Activated CD8-positive, alpha-beta T cell treated with anti-CD3 and anti-CD28 coated beads, Interleukin-2, amount 10 ng/mL, durations not matched to agents 7 days and 5 days (primary cell): ENCODE measurements at regions not wholly inside any gene's neighbourhood (a gene's known extent, or its start where the extent isn't known, plus 50 kb on each side); places are given as distances from the start of the nearest gene placed in this dataset.
"Not testable (repeated sequence)": the region's sequence is repeated elsewhere in the genome, so short reads cannot be mapped to it uniquely, and the experiment has no call there.

ENCODE experiments used
- ATAC-seq: fragments of 150-1000 bp; cut with Tn5 transposase; one replicate; pipeline ENCODE4 v1.10.0; 2021; ENCODE audit warnings: moderate library complexity
- CTCF ChIA-PET: fragments of 350-600 bp; sonication (Branson Sonifier 250); formaldehyde crosslinking; loops from one replicate; lab custom pipeline; 2021; ENCODE audit warnings: antibody characterized with exemption; lab: Charles Lee
- POLR2A ChIA-PET: fragments of 350-600 bp; sonication (Branson Sonifier 250); formaldehyde crosslinking; loops from one replicate; lab custom pipeline; 2021; ENCODE audit warnings: antibody characterized with exemption; lab: Charles Lee
- DNase-seq: peaks from one replicate; pipeline ENCODE4 v3.0.0-alpha.2; 2020
- H3K27ac Mint-ChIP-seq: one replicate; pipeline ENCODE4 v1.8.0; 2021; ENCODE audit warnings: mild to moderate bottlenecking, mixed read lengths
- H3K27me3 Mint-ChIP-seq: one replicate; pipeline ENCODE4 v1.8.0; 2021; ENCODE audit warnings: low read depth, mixed read lengths
- H3K36me3 Mint-ChIP-seq: one replicate; pipeline ENCODE4 v1.8.0; 2021; ENCODE audit warnings: low read depth, mixed read lengths
- H3K4me1 Mint-ChIP-seq: one replicate; pipeline ENCODE4 v1.8.0; 2021; ENCODE audit warnings: low read depth, mixed read lengths
- H3K4me3 Mint-ChIP-seq: one replicate; pipeline ENCODE4 v1.8.0; 2021; ENCODE audit warnings: mild to moderate bottlenecking, mixed read lengths
- H3K9me3 Mint-ChIP-seq: one replicate; pipeline ENCODE4 v1.8.0; 2022; ENCODE audit warnings: mixed read lengths; ENCODE audit not compliant: insufficient read depth

DNA sequence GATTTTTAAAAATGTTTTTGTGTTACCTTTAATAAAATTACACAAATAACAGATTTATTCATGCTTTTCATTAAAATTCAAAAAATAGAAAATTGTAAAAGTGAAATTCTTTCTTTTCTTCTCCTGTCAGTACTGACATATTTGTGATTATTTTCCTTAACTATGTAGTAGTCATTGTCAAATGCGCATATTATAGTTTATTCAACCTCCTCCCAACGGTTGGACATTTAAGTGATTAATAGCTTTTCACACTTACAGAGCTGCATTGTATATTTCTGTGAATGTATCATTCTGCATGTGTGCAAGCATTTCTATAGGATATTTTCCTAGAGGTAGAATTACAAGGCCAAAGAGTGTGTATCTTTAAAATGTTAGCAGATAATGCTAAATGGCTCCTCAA is 259.2 kb downstream of the SH3BP4 start:
- ChIA-PET POLR2A (no interaction called here), CTCF (no interaction called here)
- Mint-ChIP-seq H3K36me3 (no peaks in the 10 kb centered on the region), H3K27me3 (no peaks in the 10 kb centered on the region), H3K4me1 (no peaks in the 10 kb centered on the region), H3K9me3 (no peaks in the 10 kb centered on the region), H3K4me3 (no peak overlapping the region), H3K27ac (no peak overlapping the region)
- DNase-seq = no peak
- no peak for ATAC-seq

DNA sequence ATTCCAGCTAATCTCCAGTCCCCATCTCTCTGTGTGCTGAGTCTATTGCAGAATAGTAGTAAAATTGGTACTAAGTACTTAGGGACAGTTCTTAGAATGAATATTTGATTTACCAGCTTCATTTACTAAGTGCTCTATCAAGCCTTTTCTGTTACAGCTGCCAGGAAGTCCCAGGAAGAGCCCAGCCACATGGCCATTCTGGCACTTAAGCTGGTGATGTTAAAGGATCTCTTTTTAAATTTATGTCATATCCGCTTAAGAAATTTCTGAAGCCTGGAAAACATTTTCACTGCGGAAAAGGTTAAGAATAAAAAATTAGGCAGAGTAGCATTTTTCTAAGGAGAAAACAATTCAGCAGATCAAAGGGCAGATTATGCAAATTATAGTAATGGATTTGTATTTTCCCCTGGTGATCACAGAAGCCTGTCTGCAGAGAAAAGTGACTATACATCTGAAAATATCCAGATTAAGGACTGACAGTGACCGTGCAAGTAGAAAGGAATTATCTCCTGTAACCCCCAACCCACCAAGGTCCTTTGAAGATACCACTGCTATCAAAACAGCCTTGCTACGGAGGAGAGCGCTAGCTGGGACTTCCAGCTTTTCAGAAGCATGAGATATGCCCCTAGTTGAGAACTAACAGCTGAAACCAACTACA is 260.8 kb downstream of the SH3BP4 start:
- POLR2A ChIA-PET = interaction anchor here (0.6 kb wide), 1 partner anchor 416 kb away, joined by 4 read pairs; no protein-coding TSS in a partner anchor
- CTCF ChIA-PET = no interaction called here
- H3K9me3 Mint-ChIP-seq = no peaks in the 10 kb centered on the region
- no peak overlapping the region for H3K4me3 Mint-ChIP-seq
- H3K36me3 Mint-ChIP-seq = no peaks in the 10 kb centered on the region
- no peak for ATAC-seq
- H3K4me1 Mint-ChIP-seq = no peaks in the 10 kb centered on the region
- no peak overlapping the region for H3K27ac Mint-ChIP-seq
- no peak for DNase-seq
- H3K27me3 Mint-ChIP-seq = peaks cover 3% of the 10 kb centered on the region

- DNase-seq (no peak), ATAC-seq (no peak)
- Mint-ChIP-seq H3K27ac (no peak overlapping the region), H3K27me3 (peaks cover 3% of the 10 kb centered on the region), H3K36me3 (no peaks in the 10 kb centered on the region), H3K4me1 (no peaks in the 10 kb centered on the region), H3K9me3 (no peaks in the 10 kb centered on the region), H3K4me3 (no peak overlapping the region)
- ChIA-PET POLR2A (no interaction called here), CTCF (no interaction called here)
Measured at GRCh38 chr2:235215248-235215647, 263.4 kb downstream of the SH3BP4 start.

DNA sequence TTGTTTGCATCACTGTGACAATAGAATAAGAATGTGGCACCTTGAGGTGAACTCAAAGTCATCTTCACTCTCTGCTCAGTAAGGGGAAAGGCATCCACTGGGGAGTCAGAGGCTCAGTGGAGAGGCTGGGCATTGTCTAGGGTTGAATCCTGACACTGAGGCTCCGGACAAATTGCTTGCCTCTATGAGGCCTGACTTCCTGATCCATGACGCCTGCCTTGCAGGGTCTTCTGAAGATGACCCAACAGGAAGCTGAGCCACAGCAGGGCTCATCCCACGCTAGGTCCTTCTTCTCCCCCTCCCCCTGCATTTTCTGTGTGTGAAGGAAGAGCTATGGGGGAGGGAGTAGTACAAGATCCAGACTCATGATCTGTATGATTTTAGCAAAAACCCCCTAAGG is 265.1 kb downstream of the SH3BP4 start:
- H3K27me3 Mint-ChIP-seq = peaks cover 3% of the 10 kb centered on the region
- ChIA-PET CTCF (no interaction called here), POLR2A (no interaction called here)
- no peaks in the 10 kb centered on the region for H3K9me3 Mint-ChIP-seq
- H3K36me3 Mint-ChIP-seq = no peaks in the 10 kb centered on the region
- H3K27ac Mint-ChIP-seq = no peak overlapping the region
- no peak for ATAC-seq
- H3K4me3 Mint-ChIP-seq = no peak overlapping the region
- H3K4me1 Mint-ChIP-seq = no peaks in the 10 kb centered on the region
- DNase-seq = no peak

DNA sequence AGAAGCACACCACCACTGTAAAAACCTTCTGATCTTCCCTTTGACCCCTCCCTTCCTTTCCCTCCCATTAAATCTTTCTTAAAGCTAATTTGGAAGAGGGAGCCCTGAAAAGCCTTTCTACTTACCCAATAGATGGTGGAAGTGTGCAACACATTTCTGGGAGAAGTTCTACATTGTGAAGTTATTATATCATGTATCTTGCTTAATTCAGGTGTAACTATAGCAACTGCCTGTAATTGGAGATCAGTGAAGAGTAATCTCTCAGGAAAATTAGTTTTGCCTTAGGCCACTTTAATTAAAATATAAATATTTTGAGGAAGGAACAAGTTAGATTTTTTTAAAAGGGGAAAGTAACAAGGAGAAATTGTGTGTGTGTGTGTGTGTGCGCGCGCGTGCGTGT is 266.0 kb downstream of the SH3BP4 start:
- H3K4me1 Mint-ChIP-seq = no peaks in the 10 kb centered on the region

GRCh38 chr2:235218486-235218907 is 266.7 kb downstream of the SH3BP4 start:
- ATAC-seq = no peak
- peaks cover 3% of the 10 kb centered on the region for H3K27me3 Mint-ChIP-seq
- CTCF ChIA-PET = no interaction called here

More for the DNA sequence above, 266.0 kb downstream of the SH3BP4 start:
- Mint-ChIP-seq H3K36me3 (no peaks in the 10 kb centered on the region), H3K4me3 (no peak overlapping the region), H3K9me3 (no peaks in the 10 kb centered on the region), H3K27ac (no peak overlapping the region), H3K27me3 (peaks cover 3% of the 10 kb centered on the region)
- POLR2A ChIA-PET = no interaction called here
- CTCF ChIA-PET = no interaction called here
- ATAC-seq = no peak
- no peak for DNase-seq

DNA sequence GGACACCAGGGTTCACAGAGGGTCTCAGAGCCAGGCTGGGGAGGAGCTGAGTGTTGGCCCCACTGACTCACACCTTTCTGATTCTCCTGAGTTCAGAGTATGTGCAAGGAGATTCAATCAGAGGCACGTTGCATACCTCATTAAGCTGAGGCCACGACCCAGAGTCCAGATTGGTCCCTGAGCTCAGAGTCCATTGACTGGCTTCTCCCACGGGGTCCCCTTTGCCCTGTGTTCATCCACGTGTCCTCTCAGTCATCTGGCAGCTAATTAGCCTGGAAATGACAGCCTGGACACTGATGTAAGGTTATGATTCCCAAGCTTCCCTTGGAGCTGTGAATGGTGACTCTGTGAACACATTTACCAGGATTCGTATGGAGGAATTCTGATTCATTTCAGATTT is 267.2 kb downstream of the SH3BP4 start:
- no peak overlapping the region for H3K4me3 Mint-ChIP-seq
- H3K27me3 Mint-ChIP-seq = peaks cover 7% of the 10 kb centered on the region
- H3K9me3 Mint-ChIP-seq = no peaks in the 10 kb centered on the region
- H3K4me1 Mint-ChIP-seq = no peaks in the 10 kb centered on the region
- CTCF ChIA-PET = no interaction called here
- POLR2A ChIA-PET = no interaction called here
- H3K27ac Mint-ChIP-seq = no peak overlapping the region
- no peaks in the 10 kb centered on the region for H3K36me3 Mint-ChIP-seq
- ATAC-seq (no peak), DNase-seq (no peak)

More at GRCh38 chr2:235218486-235218907, 266.7 kb downstream of the SH3BP4 start:
- POLR2A ChIA-PET = no interaction called here
- Mint-ChIP-seq H3K36me3 (no peaks in the 10 kb centered on the region), H3K4me1 (no peaks in the 10 kb centered on the region), H3K4me3 (no peak overlapping the region), H3K27ac (no peak overlapping the region), H3K9me3 (no peaks in the 10 kb centered on the region)
- DNase-seq = no peak

- ChIA-PET POLR2A (no interaction called here), CTCF (no interaction called here)
- H3K27ac Mint-ChIP-seq = no peak overlapping the region
- ATAC-seq = no peak
- H3K27me3 Mint-ChIP-seq = peaks cover 8% of the 10 kb centered on the region
- DNase-seq = no peak
- no peaks in the 10 kb centered on the region for H3K36me3 Mint-ChIP-seq
- H3K4me3 Mint-ChIP-seq = no peak overlapping the region
- no peaks in the 10 kb centered on the region for H3K4me1 Mint-ChIP-seq
- no peaks in the 10 kb centered on the region for H3K9me3 Mint-ChIP-seq
Measured at GRCh38 chr2:235220331-235220730, 268.5 kb downstream of the SH3BP4 start.

- no peaks in the 10 kb centered on the region for H3K36me3 Mint-ChIP-seq
- POLR2A ChIA-PET = no interaction called here
- no peak for ATAC-seq
- no peak overlapping the region for H3K4me3 Mint-ChIP-seq
- DNase-seq = no peak
- H3K27ac Mint-ChIP-seq = no peak overlapping the region
- H3K9me3 Mint-ChIP-seq = no peaks in the 10 kb centered on the region
- H3K4me1 Mint-ChIP-seq = no peaks in the 10 kb centered on the region
- CTCF ChIA-PET = no interaction called here
- peaks cover 5% of the 10 kb centered on the region for H3K27me3 Mint-ChIP-seq
Measured at GRCh38 chr2:235223011-235223410, 270.8 kb upstream of the AGAP1 start.

DNA sequence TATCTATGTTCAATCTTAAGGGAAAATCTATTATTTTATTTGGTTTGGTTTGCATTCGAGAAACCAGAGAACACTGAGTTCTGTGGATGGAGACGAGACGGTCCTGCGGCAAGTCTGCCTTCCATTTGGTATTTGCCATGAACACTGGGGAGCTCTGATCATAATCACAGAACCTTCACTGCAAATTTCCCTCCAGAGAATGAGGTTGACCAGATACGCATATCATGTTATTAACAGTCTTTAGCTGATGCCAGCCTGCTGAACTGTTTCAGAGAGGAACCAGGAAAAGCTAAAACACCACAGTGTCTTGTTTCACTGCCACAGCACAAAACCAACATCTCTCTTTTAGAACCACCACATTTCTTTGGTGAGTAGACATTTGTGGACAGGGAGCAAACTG is 269.4 kb upstream of the AGAP1 start:
- ATAC-seq (no peak), DNase-seq (no peak)
- no peaks in the 10 kb centered on the region for H3K9me3 Mint-ChIP-seq
- no peaks in the 10 kb centered on the region for H3K36me3 Mint-ChIP-seq
- H3K27me3 Mint-ChIP-seq = peaks cover 5% of the 10 kb centered on the region
- no peak overlapping the region for H3K27ac Mint-ChIP-seq
- H3K4me1 Mint-ChIP-seq = no peaks in the 10 kb centered on the region
- ChIA-PET CTCF (no interaction called here), POLR2A (no interaction called here)
- no peak overlapping the region for H3K4me3 Mint-ChIP-seq

GRCh38 chr2:235225261-235225660 is 268.6 kb upstream of the AGAP1 start:
- H3K4me3 Mint-ChIP-seq = no peak overlapping the region
- no peaks in the 10 kb centered on the region for H3K9me3 Mint-ChIP-seq
- H3K27ac Mint-ChIP-seq = no peak overlapping the region
- ATAC-seq (no peak), DNase-seq (no peak)
- H3K4me1 Mint-ChIP-seq = no peaks in the 10 kb centered on the region
- ChIA-PET CTCF (no interaction called here), POLR2A (no interaction called here)
- H3K36me3 Mint-ChIP-seq = no peaks in the 10 kb centered on the region
- peaks cover 8% of the 10 kb centered on the region for H3K27me3 Mint-ChIP-seq

DNA sequence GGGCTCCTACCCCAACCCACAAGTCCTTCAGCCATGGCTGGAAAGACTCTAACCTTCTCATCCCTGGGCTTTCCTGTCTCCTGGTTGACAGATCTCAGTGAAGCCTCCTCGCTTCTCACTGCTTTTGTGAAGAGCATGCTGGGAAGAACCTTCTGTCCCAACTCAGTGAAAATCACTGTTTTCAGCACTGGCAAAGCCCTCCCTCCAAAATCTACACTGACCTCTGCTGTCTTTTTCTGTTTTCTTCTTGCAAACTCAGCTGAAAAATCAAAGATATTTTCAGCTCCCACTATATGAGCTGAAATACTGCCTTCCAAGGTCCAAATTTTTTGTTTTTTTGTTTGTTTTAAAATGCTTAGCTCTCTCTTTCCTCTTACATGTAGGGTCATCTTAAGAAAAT is 266.3 kb upstream of the AGAP1 start:
- Mint-ChIP-seq H3K27ac (no peak overlapping the region), H3K9me3 (no peaks in the 10 kb centered on the region), H3K36me3 (no peaks in the 10 kb centered on the region), H3K4me3 (no peak overlapping the region), H3K27me3 (peaks cover 9% of the 10 kb centered on the region), H3K4me1 (no peaks in the 10 kb centered on the region)
- POLR2A ChIA-PET = no interaction called here
- CTCF ChIA-PET = no interaction called here
- DNase-seq (no peak), ATAC-seq (no peak)

GRCh38 chr2:235228422-235228821 is 265.4 kb upstream of the AGAP1 start:
- H3K9me3 Mint-ChIP-seq, DNase-seq, H3K4me3 Mint-ChIP-seq, ATAC-seq, H3K27ac Mint-ChIP-seq, CTCF ChIA-PET, H3K36me3 Mint-ChIP-seq, H3K4me1 Mint-ChIP-seq, POLR2A ChIA-PET, H3K27me3 Mint-ChIP-seq: not testable (repeated sequence)
